ENCODE measurements at regions not wholly inside any gene's neighbourhood (a gene's known extent, or its start where the extent isn't known, plus 50 kb on each side); places are given as distances from the start of the nearest gene placed in this dataset.
"Not testable (repeated sequence)": the region's sequence is repeated elsewhere in the genome, so short reads cannot be mapped to it uniquely, and the experiment has no call there.

- no peak for DNase-seq
Measured at GRCh38 chr22:27068121-27068520, 410.7 kb downstream of the MIAT start.

- DNase-seq: no peak
Measured at GRCh38 chr22:27070594-27070993, 413.2 kb downstream of the MIAT start.

- no peak for DNase-seq
Measured at GRCh38 chr22:27073601-27074425, 416.4 kb downstream of the MIAT start.

GRCh38 chr22:27075028-27075678 is 417.8 kb downstream of the MIAT start:
- DNase-seq: no peak

GRCh38 chr22:27075891-27076290 is 418.5 kb downstream of the MIAT start:
- no peak for DNase-seq

GRCh38 chr22:27078064-27078463 is 420.7 kb downstream of the MIAT start:
- not testable (repeated sequence) for DNase-seq

- DNase-seq: no peak
Measured at GRCh38 chr22:27080036-27080578, 422.7 kb downstream of the MIAT start.

- DNase-seq: no peak
Measured at GRCh38 chr22:27080863-27081262, 423.5 kb downstream of the MIAT start.

- no peak for DNase-seq
Measured at GRCh38 chr22:27083610-27084009, 426.2 kb downstream of the MIAT start.

GRCh38 chr22:27084130-27084529 is 426.7 kb downstream of the MIAT start:
- no peak for DNase-seq

GRCh38 chr22:27086080-27087044 is 429.0 kb downstream of the MIAT start:
- DNase-seq: no peak

- DNase-seq: no peak
Measured at GRCh38 chr22:27087051-27087450, 429.7 kb downstream of the MIAT start.

- DNase-seq: no peak
Measured at GRCh38 chr22:27088026-27088425, 430.6 kb downstream of the MIAT start.

GRCh38 chr22:27089264-27089663 is 431.9 kb downstream of the MIAT start:
- no peak for DNase-seq

GRCh38 chr22:27090611-27091011 is 433.2 kb downstream of the MIAT start:
- DNase-seq: no peak

GRCh38 chr22:27093422-27093821 is 436.0 kb downstream of the MIAT start:
- no peak for DNase-seq

GRCh38 chr22:27094633-27095308 is 437.4 kb downstream of the MIAT start:
- no peak for DNase-seq

GRCh38 chr22:27097506-27097905 is 440.1 kb downstream of the MIAT start:
- no peak for DNase-seq

- DNase-seq: no peak
Measured at GRCh38 chr22:27097933-27098332, 440.5 kb downstream of the MIAT start.

GRCh38 chr22:27099946-27100722 is 442.7 kb downstream of the MIAT start:
- DNase-seq: no peak

- no peak for DNase-seq
Measured at GRCh38 chr22:27100789-27101188, 443.4 kb downstream of the MIAT start.

Measured in T-helper 1 cell (primary cell).